HG03442 (cell line): ENCODE measurements at regions not wholly inside any gene's neighbourhood (a gene's known extent, or its start where the extent isn't known, plus 50 kb on each side); places are given as distances from the start of the nearest gene placed in this dataset.
"Not testable (repeated sequence)": the region's sequence is repeated elsewhere in the genome, so short reads cannot be mapped to it uniquely, and the experiment has no call there.

ENCODE experiments used
- ATAC-seq: cut with Tn5 transposase; IDR thresholded peaks from one replicate; pipeline ENCODE4 v1.9.1; 2021; ENCODE audit warnings: mild to moderate bottlenecking, moderate library complexity; ENCODE audit not compliant: unreplicated experiment

DNA sequence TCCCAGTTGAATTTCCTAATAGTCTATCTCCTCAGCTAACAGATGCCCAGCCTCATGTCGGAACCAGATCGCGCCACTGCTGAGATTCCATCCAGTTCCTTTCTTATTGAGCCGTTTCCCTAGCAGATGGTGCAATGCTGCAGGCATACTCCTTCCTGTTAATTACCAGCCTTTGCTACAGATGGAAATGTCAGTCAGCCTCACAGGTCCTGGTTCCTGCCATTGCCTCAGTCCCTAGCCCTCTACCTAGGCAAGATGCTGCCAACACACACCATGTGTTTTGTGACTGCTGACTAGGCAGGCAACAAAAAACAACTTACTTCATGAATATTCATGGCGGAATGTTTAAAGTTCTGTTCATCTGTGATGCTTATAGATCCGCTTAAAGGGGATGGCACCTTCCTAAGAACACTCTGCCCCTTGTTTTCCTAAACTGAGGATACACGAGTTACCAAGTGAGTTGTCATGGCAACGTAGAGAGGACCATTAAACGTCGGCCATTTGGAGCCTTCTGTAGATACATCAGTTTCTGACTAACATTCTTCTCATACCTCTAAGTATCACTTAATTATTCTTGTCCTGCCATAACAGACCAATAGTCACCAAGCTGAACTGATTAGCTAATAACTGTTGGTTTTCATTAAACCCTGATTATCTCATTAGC, 749.5 kb downstream of the RNF144A start:
- ATAC-seq: no peak

DNA sequence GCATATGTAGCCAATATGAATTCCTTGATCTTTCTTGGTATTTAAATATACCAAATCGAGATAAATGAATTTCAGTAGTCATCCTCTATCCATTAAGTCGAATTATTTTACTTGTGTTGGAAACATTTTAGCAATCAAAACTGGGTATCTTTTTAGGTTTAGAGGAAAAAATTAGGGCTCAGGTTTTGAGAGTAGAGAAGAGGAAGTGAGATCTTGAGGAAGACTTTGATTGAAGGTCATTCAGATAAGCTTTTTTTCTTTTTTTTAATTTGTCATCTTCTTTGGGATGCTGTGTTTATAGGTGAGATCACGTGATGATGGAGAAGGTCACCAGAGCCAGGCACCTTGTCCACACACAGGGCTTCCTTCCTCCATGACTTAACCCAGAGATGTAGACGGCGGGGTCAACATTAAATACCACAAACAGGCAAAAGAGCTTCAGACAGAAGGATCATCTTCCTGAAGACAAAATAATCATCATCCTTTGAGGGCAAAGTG, 750.1 kb downstream of the RNF144A start:
- no peak for ATAC-seq

DNA sequence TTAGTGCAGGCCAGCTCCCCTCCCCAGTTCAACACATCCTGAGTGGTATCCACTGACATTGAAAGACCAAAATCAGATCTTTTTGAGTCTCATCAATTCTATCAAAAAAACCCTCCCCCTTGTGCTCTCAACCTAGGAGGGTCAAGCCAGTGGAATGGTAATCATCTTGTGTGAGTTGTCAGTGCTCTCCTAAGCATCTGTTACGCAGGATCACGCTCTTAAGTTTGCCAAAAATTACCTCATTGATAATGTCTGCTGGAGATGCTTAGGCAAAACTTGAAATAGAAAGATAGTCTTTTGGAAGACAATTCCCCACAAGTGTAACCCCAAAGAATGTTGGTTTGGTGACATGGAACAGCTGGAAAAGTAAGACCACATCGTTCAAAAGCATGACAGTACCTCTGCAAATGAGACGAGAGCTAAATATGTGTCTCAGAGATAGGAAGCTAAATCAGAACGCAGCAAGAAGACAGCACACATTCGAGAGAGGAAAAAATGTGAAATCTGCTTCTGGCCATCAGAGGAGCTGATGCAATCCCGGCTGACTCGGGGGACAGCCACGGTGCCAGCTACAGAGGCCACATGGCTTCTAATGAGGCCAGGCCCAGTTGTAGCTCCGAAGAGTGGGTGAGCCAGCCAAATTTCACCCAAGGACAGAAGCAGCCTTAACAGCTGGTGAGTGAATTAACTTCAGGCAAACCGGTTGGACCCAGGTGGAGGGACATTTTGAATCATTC, 753.9 kb downstream of the RNF144A start:
- no peak for ATAC-seq

DNA sequence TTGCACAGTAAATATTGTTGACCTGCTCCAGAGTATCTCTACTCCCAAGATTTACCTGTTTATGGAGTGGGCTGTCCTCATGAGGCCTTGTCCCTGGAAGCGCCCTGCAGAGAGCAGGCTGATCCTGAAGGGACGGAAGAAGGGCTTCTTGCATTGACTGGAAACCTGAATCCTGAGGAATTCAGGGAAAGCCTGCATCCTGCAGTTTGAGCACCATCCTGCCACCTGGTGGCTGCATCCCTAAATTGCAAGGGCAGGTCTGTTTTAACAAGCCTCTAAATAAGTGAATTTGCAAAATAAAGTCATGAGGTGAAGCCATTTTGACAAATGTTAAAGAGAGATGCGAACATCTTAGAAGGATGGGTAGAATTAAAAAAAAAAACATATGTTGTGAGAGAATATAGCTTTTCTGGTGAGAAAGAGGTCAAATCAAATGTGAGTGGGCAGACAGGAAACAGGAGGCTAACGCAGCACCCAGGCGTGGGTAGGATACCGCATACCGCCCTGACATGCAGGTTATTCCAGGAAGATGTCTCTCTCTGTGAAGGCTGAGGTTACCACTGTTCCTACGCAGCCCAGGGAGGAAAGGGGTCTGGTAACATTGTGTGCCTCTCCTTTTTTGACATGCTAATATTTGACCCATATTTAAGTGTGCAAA, 754.9 kb downstream of the RNF144A start:
- no peak for ATAC-seq

DNA sequence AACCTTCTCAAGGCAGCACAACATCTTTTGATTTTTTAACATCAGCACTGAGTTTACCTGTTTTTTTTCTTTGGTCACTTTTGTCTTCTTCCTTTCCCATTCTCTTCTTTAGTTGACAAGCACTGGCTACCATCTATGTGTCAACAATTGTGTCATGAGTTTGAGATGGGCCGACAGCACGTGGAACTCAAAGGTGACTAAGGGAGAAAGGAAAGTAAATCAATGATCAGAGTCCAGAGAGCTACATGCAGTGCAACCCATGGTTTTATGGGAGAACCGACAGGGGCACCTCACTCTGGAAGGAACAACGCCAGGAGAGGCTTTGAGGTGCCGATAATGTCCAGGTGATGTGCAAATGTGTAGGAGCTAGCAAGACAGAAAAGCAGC, 755.5 kb downstream of the RNF144A start:
- ATAC-seq: no peak

DNA sequence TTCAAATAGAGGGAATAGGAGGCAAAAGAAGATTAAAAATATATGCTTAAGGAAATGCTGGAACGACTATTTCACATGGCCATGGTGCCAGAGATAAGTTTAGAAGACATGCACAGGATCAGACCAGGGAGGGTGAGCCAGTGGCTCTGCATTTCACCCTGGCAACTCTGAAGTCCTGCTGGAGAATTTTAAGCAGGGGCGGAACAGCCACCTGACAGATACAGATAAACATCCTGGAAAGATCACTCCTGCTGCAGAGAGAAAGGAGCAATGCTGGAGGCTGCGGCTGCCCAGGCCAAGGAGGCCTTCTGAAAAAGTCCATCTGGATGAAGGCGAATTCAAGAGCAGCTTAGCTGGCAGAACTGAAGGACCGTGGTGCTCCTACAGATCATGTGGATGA, 755.9 kb downstream of the RNF144A start:
- ATAC-seq: no peak

DNA sequence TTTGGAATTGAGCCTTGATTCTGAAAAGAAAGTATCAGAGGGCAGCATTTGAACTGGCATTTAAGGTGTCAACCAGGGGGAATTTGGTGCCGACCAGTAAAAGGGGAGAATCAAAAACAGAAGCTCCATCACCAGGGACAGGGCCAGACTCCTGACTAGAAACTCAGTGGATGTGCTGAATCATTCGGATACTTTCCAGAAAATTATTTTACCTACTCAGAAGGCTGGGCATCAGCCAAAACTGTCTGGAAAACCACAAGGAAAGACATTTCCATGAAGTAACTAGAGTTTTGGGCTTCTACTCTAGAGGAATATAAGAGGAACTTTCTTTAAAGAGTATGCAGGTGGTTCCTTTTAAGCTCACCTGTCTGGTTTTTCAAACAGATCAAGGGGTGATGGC, 756.6 kb downstream of the RNF144A start:
- ATAC-seq: no peak

DNA sequence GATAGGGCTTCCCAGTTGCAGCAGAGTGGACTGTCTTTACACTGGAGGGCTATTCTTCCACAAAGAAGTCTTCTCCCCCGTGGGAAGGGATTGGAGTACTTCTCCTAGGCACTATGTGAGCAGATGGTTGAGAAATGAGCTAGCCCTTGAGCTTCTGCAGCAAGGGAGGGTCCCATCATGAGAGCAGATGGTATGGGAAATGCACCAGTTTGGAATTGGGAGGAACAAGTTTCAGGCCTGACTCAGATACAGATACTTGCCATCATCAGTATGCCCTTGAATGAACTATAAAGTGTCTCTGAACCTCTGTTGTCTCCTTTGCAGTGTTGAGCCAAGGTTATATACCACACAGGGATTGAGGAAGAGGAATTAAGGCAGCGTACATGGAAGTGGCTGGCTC, 757.4 kb downstream of the RNF144A start:
- ATAC-seq: no peak

DNA sequence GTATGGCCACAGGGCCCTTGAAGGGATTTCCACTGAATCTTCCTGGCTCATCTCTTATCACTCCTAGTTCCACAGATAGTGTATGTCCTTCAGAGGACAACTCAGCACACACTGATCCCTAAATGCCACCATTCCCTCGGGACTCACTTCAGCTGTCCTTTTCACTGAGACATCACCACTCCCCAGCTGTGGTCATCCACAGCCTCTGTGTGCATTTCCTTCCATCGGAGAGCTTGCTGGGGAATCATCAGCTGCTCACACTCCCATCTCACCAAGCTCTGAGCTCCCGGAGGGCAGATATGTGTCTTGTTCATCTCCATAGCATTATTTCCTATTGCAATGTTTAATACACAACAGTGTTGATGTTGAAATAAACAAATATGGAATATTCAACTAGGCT, 759.5 kb downstream of the RNF144A start:
- ATAC-seq: no peak

DNA sequence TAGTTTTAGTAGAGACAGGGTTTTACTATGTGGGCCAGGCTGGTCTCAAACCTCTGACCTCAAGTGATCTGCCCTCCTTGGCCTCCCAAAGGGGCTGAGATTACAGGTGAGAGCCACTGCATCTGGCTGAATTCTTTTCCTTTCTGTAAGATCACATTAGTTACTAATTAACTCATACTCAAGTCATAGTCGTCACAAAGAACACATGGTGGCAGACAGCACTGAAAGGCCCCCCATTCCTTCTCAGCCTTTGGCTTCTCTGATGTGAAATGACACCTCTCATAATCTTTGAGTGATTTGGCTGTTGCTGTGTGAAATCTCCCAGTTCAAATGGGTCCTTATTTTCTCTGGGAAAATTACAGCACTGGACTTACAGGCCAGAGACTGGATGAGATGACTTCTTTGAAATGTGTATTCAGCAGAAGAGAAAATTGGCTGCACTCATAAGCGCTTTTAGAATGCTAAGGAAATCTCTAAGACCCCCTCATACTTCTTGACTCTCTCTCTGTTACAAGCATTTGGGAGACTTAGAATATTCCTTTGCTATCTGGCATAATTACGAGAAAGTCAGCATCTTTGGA, 764.8 kb downstream of the RNF144A start:
- ATAC-seq: no peak

DNA sequence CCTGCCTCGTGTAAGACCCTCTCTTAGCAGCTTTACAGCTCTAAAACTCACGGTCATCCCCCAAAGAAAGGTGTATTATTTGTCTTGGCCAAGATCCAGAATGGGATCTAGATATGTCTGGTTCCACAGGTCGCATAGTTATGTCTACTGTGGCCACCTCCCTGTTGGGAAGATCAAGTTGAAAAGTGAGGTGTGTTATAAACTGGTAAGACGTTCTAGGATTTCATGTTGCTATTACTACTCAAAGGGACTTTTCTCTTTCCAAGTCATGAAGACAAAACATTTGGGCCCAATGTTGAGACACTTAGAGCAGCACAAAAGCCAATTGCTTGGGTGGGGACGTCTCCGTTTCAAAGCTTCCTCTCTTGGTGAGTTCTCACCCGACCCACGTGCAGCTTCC, 766.0 kb downstream of the RNF144A start:
- ATAC-seq: no peak

DNA sequence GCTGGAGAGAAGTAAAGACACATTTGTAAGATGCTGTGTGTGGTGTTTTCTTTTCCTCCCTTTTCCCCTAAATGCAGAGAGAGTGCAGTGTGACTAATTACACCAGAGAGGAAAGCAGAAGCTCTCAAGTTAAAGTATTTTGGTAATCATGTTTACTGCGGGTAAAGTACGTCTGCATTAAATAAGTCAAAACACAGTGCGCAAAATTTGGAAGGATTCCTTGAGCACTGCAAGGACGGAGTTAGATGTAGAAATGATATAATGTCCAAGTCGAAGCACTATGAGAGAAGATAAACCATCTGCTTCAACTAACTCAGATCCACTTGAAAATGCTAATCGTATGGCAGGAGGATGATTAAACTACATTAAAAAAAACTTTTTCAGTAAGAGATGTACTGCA, 766.5 kb downstream of the RNF144A start:
- ATAC-seq: no peak

DNA sequence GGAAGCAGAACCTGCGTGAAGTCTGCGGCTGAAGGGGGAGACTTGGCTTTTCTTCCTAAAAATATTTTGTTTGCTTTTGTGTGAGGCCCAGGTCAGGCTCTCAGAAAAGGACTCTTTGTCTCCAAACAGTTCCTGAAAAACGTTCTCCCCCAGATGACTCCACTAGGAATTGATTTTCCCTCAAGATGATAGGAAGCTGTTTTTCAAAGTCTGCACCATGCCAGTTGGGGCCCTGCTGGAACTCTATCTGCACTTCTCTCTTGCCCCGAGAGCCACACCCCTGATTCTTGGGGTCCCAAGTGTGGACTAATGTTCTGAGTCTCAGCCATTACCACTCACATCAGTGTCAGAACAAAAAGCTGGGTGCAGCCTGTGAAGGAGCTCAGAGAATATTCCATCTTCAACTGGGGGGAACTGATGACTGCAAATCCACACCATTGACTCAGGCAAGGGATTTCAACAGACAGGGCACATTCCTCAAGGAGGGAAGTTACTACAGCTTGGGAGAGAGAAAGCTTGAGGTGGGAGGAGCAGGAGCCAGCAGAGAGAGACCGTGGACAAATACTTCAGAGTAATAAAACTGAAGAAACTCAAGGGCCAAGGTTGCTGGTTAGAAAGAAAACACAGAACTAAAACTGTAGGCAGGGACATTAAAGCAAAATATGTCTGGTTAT, 768.3 kb downstream of the RNF144A start:
- ATAC-seq: no peak

DNA sequence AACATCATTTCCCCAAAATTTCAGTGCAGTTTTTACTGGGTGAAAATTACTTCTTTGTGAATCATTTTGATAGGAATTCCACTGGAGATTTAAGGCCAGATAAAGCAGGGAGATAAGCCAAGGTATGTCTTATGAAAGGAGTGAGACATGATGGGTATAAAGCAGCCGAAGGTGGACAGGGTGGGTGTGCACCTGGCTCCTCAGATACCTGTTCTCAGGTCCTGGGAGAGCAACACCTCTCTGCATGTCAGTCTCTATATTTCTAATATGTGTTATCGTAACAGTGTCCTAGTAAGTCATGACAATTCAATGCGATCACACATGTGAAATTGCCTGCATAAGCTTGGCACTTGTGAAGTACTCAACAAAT, 768.8 kb downstream of the RNF144A start:
- ATAC-seq: no peak

DNA sequence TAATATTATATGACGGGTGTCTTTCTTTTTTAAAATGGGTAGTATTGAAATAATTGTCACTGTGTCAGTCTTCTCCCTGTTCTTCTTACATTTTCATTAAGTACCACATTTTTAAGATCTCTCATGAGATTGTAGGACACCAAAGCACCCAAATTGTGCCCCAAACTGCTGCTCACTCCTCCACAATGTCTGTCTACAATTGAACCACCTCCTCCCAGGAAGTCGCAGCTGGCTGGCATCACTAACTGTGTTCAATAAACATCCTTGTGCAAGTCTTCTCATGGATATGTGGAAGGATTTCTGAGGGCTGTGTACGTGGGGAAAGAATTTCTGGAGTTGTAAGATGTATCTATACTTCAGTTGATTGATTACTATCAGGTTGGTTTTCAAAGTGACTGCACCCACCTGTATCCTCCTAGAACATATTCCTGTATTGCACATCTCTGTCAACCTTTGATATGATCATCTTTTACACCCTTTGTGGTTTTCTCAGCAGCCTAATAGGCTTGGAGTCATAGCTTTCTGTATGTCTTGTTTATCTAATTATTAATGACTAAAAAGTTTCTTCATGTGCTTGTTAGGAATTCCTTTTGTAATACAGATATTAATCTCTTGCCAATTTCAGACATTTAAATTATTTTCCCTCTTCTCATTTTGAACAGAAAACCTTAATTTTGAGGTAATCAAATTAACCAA, 774.9 kb downstream of the RNF144A start:
- ATAC-seq: no peak

DNA sequence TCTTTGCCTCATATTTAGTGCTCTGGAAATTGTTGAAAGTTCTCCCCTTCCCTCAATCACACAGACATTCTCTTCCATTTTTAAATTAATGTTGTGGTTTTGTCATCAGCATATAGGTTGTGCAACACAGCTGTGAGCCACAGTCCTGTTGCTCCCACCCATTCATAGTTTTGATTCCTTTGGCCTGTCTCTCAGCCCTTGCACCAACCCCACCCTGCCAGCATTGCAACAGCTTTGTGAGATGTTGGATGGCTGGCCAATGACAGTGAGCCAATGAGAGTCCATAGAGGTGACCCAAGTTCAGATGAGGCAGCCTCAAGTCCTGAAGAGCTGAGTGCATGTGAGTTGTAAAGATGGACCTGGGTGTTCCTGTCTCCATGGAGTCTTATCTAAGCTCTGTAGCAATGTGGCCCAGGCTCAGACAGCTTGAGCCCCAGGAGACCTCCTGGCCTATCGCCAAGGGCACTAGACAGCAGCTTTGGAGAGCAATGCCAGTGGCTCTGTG, 775.5 kb downstream of the RNF144A start:
- no peak for ATAC-seq

DNA sequence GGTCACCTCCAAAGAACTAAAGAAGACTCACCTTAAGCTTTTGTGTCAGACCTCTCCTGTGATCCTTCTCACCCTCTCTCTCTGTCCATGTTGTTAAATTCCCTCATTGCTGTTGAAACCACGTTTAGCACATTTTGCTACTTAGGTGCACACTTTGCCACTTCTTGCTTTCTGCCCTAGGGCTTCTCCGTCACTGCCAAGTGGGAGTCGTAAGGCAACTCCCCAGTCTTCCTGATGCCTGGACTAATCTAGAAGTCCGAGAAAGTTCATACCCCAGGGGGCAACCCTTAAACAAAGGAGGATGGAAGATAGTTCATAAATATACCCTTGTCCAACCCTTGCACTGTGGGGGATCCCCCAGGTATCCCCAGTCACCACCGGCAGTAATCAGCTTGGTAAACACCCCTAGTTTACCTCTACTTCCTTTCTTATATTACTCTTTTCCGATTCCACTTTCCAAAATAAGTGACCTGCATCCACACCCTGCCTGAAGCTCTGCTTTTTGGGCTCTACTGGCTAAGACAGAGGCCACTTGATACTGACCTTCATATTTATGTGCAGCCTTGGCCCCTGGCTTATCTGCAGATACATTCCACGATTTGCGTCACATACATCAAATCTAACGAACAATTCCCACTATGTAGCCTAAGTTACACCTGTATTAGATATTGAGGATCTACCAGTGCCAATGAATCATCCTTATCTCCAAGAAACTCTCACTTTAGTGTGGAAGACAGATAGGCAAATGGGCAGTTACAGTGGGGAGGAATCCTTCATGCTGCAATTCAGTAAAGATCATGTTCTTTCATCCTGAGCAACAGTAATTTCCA, 776.2 kb downstream of the RNF144A start:
- ATAC-seq: no peak

DNA sequence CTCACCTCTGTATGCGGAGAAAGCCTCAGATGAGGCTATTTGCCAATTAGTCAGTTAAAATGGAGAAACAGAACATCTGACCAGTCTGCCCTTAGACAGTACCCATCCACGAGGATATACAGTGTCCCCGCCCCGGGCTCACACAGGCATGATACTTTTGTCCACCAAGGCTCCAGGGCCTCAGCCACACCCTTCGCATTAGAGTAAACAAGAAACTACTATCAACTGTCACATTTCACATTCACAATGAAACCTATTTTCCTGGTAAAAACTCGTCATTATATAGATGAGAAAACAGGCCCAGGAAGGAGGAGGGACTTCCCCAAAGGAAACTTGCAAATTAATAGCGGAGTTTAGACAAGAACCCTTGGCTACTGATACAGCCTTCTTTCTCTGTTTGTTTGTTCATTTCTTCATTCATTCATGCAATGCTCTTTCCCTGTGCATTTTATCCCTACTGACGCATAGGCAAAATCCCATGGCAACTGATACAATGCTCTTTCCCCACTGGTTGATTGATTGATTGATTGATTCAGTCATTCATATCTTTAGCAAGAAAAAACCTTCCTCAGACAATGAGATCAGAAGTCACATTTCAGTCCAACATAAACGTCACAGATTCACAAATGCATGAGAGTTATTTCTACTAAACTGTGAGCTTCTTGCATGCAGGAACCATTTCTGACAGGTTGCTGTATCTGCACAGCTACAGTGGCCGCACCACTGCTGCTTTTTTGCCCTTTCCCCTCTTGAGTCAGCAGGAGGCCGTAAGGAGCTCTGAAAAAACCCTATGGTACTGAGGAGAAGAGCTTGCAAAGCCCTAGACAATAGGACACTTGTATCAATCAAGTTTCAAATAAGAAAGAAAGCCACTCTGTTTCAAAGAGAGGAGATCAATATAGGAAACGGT, 777.1 kb downstream of the RNF144A start:
- no peak for ATAC-seq

DNA sequence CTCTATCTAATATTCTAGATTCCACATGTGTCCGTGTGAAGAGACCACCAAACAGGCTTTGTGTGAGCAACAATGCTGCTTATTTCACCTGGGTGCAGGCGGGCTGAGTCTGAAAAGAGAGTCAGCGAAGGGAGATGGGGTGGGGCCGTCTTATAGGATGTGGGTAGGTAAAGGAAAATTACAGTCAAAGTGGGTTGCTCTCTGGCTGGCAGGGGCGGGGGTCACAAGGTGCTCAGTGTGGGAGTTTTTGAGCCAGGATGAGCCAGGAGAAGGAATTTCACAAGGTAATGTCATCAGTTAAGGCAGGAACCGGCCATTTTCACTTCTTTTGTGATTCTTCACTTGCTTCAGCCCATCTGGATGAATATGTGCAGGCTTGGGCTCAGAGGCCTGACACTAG, 779.3 kb downstream of the RNF144A start:
- not testable (repeated sequence) for ATAC-seq
